GM06990 (cell line): ENCODE measurements at regions not wholly inside any gene's neighbourhood (a gene's known extent, or its start where the extent isn't known, plus 50 kb on each side); places are given as distances from the start of the nearest gene placed in this dataset.

ENCODE experiments used
- DNase-seq: peaks from one replicate; pipeline ENCODE4 v3.0.0-alpha.2; 2011; ENCODE audit not compliant: insufficient read length; ENCODE audit errors: extremely low read depth
- H3K27me3 ChIP-seq: replicated peaks from 2 replicates; pipeline ENCODE4 v1.6.0; 2011; ENCODE audit warnings: low read length; ENCODE audit not compliant: control insufficient read depth, insufficient read depth
- H3K36me3 ChIP-seq: 2 replicates; pipeline ENCODE4 v1.5.1; 2011; ENCODE audit warnings: low read length; ENCODE audit not compliant: control insufficient read depth, insufficient read depth
- H3K4me3 ChIP-seq: replicated peaks from 2 replicates; pipeline ENCODE4 v1.5.1; 2011; ENCODE audit warnings: low read depth, mild to moderate bottlenecking, control low read depth, low read length
- TF ChIP-seq, protein P1 (sequence below): IDR thresholded peaks from 2 replicates; pipeline ENCODE4 v1.5.1; 2011; ENCODE audit warnings: low read length, control low read depth, mild to moderate bottlenecking, inconsistent platforms; ENCODE audit not compliant: insufficient read depth, poor library complexity, severe bottlenecking

DNA sequence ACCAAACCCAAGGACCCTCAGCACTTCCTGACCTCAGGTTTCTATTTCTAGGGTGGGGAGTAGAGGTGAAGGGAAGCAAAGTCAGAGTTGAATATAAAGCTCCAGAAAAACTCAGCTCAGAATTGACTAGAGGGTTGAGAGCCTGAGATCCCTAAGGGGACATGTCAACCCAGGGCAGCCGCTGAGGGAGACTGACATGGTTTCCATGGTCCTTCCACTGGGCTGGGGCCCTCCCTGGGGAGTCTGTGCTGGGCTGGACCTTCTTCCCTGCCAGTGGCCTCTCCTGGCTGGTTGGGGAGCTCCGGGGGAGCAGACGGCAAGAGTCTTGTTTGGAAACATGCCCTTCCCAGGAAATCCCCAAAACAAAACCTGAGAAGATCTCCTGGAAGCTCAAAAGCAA, 121.3 kb downstream of the METRNL start:
- H3K36me3 ChIP-seq, result no peaks in the 10 kb centered on the region
- no peaks in the 10 kb centered on the region; the same call in 1 of the 2 replicates for H3K27me3 ChIP-seq
- TF ChIP-seq, protein P1, sequence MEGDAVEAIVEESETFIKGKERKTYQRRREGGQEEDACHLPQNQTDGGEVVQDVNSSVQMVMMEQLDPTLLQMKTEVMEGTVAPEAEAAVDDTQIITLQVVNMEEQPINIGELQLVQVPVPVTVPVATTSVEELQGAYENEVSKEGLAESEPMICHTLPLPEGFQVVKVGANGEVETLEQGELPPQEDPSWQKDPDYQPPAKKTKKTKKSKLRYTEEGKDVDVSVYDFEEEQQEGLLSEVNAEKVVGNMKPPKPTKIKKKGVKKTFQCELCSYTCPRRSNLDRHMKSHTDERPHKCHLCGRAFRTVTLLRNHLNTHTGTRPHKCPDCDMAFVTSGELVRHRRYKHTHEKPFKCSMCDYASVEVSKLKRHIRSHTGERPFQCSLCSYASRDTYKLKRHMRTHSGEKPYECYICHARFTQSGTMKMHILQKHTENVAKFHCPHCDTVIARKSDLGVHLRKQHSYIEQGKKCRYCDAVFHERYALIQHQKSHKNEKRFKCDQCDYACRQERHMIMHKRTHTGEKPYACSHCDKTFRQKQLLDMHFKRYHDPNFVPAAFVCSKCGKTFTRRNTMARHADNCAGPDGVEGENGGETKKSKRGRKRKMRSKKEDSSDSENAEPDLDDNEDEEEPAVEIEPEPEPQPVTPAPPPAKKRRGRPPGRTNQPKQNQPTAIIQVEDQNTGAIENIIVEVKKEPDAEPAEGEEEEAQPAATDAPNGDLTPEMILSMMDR, result no peak
- H3K4me3 ChIP-seq, result no peak overlapping the region
- DNase-seq, result no peak

GRCh38 chr17:83201206-83202001, 122.0 kb downstream of the METRNL start:
- no peak for DNase-seq
- Histone ChIP-seq H3K4me3 (no peak overlapping the region), H3K27me3 (no peaks in the 10 kb centered on the region; the same call in 1 of the 2 replicates), H3K36me3 (no peaks in the 10 kb centered on the region)
- TF ChIP-seq, protein P1, result no peak

GRCh38 chr17:83202002-83203000, 122.9 kb downstream of the METRNL start:
- no peak overlapping the region for H3K4me3 ChIP-seq
- TF ChIP-seq, protein P1, result no peak
- H3K36me3 ChIP-seq, result no peaks in the 10 kb centered on the region
- H3K27me3 ChIP-seq, result no peaks in the 10 kb centered on the region; the same call in 1 of the 2 replicates
- DNase-seq, result no peak

DNA sequence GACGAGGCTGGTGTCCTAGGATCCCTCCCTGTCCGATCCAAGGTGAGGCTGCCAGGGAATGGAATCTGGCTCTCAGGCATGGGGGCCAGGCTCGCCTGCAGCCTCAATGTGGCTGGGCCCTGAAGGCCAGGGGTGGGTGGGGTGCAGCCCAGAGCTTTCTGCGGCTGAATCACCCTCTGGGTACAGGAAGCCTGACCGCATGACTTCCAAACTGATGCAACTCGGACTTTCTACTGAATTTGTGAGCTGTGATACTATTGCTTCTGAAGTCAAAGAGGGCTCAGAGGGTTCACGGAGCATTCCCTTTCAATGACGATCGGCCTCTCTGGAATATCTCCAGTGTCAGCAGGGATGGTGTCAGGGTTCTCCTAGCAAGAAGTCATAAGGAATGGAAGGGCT, 123.7 kb downstream of the METRNL start:
- Histone ChIP-seq H3K4me3 (no peak overlapping the region), H3K27me3 (no peaks in the 10 kb centered on the region; the same call in 1 of the 2 replicates), H3K36me3 (no peaks in the 10 kb centered on the region)
- no peak for DNase-seq
- TF ChIP-seq, protein P1, result no peak

DNA sequence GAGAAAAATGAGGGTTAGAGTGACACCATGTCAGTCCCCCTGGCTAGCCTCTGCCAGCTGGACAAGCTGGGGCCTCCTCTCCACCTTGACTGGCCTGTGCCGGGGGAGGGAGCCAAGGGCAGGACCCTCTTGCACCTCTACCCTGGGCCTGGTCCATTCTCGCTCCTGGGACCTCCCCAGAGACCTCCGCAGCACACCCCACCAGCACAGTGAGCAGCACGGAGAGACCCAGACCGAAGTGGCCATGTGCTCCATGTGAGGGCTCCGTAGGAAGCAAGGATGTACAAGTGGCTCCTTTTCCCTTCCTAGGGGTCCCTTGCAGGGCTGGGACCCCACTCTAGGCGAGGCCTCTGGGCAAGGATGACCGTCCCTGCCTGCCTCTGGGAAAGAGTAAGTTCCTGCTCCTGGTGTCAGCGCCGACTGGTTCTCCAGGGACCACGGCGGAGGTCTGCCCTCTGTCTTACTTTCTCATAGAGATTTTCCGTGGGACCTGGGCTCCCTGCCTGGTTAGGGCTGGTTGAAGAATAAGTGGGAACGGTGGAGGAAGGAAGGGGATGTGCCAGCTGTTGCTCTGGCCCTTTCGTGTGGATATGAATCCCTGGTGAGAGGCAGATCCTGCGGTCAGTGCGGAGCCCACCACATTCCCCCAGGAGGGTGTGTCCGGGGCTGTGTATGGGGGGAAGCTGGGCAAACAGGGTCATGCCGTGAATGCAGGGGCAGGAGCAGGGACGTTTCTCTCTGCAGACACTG, 124.2 kb downstream of the METRNL start:
- H3K27me3 ChIP-seq, result no peaks in the 10 kb centered on the region; the same call in 1 of the 2 replicates
- TF ChIP-seq, protein P1, result no peak
- no peak overlapping the region for H3K4me3 ChIP-seq
- H3K36me3 ChIP-seq, result no peaks in the 10 kb centered on the region
- no peak for DNase-seq
